MG63 (cell line): ENCODE measurements at regions not wholly inside any gene's neighbourhood (a gene's known extent, or its start where the extent isn't known, plus 50 kb on each side); places are given as distances from the start of the nearest gene placed in this dataset.

ENCODE experiments used
- DNase-seq: peaks from one replicate; pipeline ENCODE4 v3.0.0-alpha.2; 2020
- H3K27me3 ChIP-seq: fragments of 250-450 bp; sonication (Bioruptor Pico); 2 replicates; pipeline ENCODE4 v1.5.1; 2020; ENCODE audit warnings: mild to moderate bottlenecking, moderate library complexity
- H3K36me3 ChIP-seq: fragments of 250-450 bp; sonication (Bioruptor Pico); 2 replicates; pipeline ENCODE4 v1.5.1; 2020; ENCODE audit warnings: mild to moderate bottlenecking, moderate library complexity
- H3K4me3 ChIP-seq: fragments of 250-450 bp; sonication (Bioruptor Pico); 2 replicates; pipeline ENCODE4 v1.5.1; 2020; ENCODE audit warnings: mild to moderate bottlenecking, moderate library complexity
- H3K9me3 ChIP-seq: fragments of 250-450 bp; sonication (Bioruptor Pico); 2 replicates; pipeline ENCODE4 v1.5.1; 2020; ENCODE audit warnings: mild to moderate bottlenecking, moderate library complexity

GRCh38 chr3:41143421-41144031 is 55.8 kb upstream of the CTNNB1 start:
- H3K27me3 ChIP-seq, result no peaks in the 10 kb centered on the region
- no peak overlapping the region for H3K4me3 ChIP-seq
- H3K36me3 ChIP-seq, result no peaks in the 10 kb centered on the region
- H3K9me3 ChIP-seq, result no peaks in the 10 kb centered on the region
- no peak for DNase-seq

DNA sequence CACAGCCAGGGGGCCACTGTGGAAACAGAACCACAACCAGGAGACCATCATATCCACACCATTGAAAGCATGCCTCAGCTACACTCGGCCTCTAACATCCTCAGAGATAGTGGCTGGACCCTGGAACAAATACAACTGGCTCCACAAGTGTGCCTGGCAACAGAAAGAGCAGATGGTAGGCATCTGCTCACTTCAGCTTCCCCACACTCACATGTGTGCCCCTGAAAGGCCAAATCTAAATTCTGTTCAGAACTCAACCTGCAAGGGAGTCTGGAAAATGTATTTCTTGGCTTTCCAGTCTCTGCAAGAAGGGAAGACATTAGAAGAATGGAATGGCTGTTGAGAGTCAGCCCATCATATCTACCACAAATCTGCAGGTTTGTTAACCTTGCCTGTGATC is 54.7 kb upstream of the CTNNB1 start:
- no peak overlapping the region for H3K4me3 ChIP-seq
- H3K9me3 ChIP-seq, result no peaks in the 10 kb centered on the region
- H3K27me3 ChIP-seq, result no peaks in the 10 kb centered on the region
- H3K36me3 ChIP-seq, result no peaks in the 10 kb centered on the region
- DNase-seq, result no peak

- Histone ChIP-seq H3K9me3 (no peaks in the 10 kb centered on the region), H3K27me3 (no peaks in the 10 kb centered on the region), H3K36me3 (no peaks in the 10 kb centered on the region), H3K4me3 (no peak overlapping the region)
- no peak for DNase-seq
Observed at GRCh38 chr3:41148478-41148877, 50.8 kb upstream of the CTNNB1 start.

DNA sequence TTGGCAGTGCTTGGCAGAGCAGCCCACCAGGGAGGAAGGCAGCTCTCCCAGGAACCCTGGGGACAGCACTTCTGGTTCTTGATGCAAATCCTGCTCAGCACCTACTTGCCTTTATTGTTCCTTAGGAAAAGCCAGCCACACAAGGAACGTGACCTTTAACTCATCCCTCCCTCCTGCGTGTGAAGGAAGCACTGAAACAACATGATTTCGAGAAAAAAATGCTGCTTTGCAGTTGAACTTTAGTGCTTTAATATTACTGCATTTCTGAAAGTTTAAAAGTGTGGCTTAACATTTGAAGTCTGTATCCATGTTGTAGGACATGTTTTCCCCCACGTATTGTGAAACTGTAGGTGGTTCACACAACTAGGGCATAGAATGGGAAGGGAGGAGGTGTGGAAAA is 50.4 kb upstream of the CTNNB1 start:
- Histone ChIP-seq H3K9me3 (no peaks in the 10 kb centered on the region), H3K36me3 (no peaks in the 10 kb centered on the region)
- DNase-seq, result no peak

More for the DNA sequence above, 50.4 kb upstream of the CTNNB1 start:
- H3K27me3 ChIP-seq, result no peaks in the 10 kb centered on the region
- H3K4me3 ChIP-seq, result no peak overlapping the region
